ENCODE measurements at regions not wholly inside any gene's neighbourhood (a gene's known extent, or its start where the extent isn't known, plus 50 kb on each side); places are given as distances from the start of the nearest gene placed in this dataset.

- no peak overlapping the region for H3K4me3 ChIP-seq (ENCODE audit: low read length)
- no peaks in the 10 kb centered on the region for H3K9me3 ChIP-seq (ENCODE audit: control insufficient read depth, low read length)
- H3K27me3 ChIP-seq (ENCODE audit: control insufficient read depth, insufficient read depth): no peaks in the 10 kb centered on the region
- no peak overlapping the region for H3K27ac ChIP-seq (ENCODE audit: low read length)
- 73% methylated on average over 3 of the region's 3 CpGs for WGBS
- ATAC-seq (no peak), DNase-seq (no peak)
- intact Hi-C loops (cut with DNase I): no loop called here
- peaks cover 16% of the 10 kb centered on the region for H3K4me1 ChIP-seq (ENCODE audit: control insufficient read depth, insufficient read depth, low read length)
Observed at GRCh38 chr7:130982651-130983050, 248.6 kb upstream of the KLF14 start.

DNA sequence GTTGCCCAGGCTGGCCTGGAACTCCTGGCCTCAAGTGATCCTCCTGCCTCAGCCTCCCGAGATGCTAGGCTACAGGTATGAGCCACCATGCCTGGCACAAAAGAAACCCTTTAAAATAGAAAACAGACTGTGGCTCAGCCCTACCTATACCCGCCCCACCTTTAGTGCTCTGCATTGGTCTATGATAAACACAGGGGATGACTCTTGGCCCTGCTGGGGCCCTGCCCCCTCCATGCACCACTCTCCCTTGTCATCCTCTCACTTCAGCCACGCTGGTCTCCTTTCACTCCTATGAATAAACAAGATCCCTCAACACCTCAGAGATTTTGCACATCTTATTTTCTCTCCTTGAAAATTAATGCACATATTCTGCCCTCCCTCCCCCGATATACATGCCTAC lies 251.4 kb upstream of the KLF14 start:
- DNase-seq (no peak), ATAC-seq (no peak)
- Histone ChIP-seq H3K27me3 (ENCODE audit: control insufficient read depth, insufficient read depth) (no peaks in the 10 kb centered on the region), H3K27ac (ENCODE audit: low read length) (peak overlapping the region; percentile 55), H3K4me1 (ENCODE audit: control insufficient read depth, insufficient read depth, low read length) (peaks cover 16% of the 10 kb centered on the region), H3K4me3 (ENCODE audit: low read length) (no peak overlapping the region), H3K9me3 (ENCODE audit: control insufficient read depth, low read length) (no peaks in the 10 kb centered on the region)
- intact Hi-C loops (cut with DNase I): no loop called here
- 90% methylated on average over 4 of the region's 4 CpGs for WGBS

GRCh38 chr7:130986261-130986690 lies 252.3 kb upstream of the KLF14 start:
- 26% methylated on average over 7 of the region's 7 CpGs for WGBS
- Histone ChIP-seq H3K4me1 (ENCODE audit: control insufficient read depth, insufficient read depth, low read length) (peaks cover 16% of the 10 kb centered on the region), H3K9me3 (ENCODE audit: control insufficient read depth, low read length) (no peaks in the 10 kb centered on the region), H3K27me3 (ENCODE audit: control insufficient read depth, insufficient read depth) (no peaks in the 10 kb centered on the region), H3K27ac (ENCODE audit: low read length) (peak overlapping the region; percentile 31), H3K4me3 (ENCODE audit: low read length) (no peak overlapping the region)
- ATAC-seq (peak; percentile 74 to 87), DNase-seq (no peak)
- intact Hi-C loops (cut with DNase I): no loop called here

- 95% methylated on average over 4 of the region's 4 CpGs for WGBS
- ATAC-seq: no peak
- intact Hi-C loops (cut with DNase I): no loop called here
Observed at GRCh38 chr7:130987092-130987491, 253.1 kb upstream of the KLF14 start.

GRCh38 chr7:130988443-130988842 lies 254.4 kb upstream of the KLF14 start:
- 32% methylated on average over 5 of the region's 5 CpGs for WGBS
- intact Hi-C loops (cut with DNase I): no loop called here

More at GRCh38 chr7:130987092-130987491, 253.1 kb upstream of the KLF14 start:
- peaks cover 20% of the 10 kb centered on the region for H3K4me1 ChIP-seq (ENCODE audit: control insufficient read depth, insufficient read depth, low read length)
- DNase-seq: no peak
- no peaks in the 10 kb centered on the region for H3K27me3 ChIP-seq (ENCODE audit: control insufficient read depth, insufficient read depth)
- peak overlapping the region; percentile 7 for H3K27ac ChIP-seq (ENCODE audit: low read length)
- H3K4me3 ChIP-seq (ENCODE audit: low read length): no peak overlapping the region
- H3K9me3 ChIP-seq (ENCODE audit: control insufficient read depth, low read length): no peaks in the 10 kb centered on the region

DNA sequence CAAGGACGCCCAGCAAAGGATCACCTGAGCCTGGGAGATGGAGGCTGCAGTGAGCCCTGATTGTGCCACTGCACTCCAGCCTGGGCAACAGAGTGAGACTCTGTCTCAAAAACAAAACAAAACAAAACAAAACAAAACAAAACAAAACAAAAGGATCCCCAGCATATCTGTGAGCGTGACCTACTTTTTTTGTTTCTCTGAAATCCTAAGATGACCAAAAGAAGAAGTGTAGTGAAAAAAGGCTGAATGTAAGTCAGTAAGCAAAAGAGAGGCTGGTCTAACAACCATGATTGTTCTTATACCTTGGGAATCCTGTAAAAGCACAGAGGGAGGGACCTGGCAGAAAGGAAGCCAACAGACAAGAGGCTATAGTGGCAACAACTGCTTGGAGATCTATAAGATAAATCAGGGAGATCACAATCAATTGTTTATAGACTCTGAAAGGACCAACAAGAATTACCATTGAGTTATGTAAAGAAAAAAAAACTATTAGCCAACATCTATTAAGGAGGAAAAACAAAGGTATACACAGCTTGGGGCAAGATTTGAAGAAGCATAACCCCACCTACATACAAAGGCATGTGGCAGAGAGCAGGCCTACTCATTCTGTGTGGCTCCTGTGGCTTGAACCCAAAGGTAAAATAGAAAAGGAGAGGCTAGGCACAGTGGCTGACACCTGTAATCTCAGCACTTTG lies 255.2 kb upstream of the KLF14 start:
- Histone ChIP-seq H3K9me3 (ENCODE audit: control insufficient read depth, low read length) (no peaks in the 10 kb centered on the region), H3K4me3 (ENCODE audit: low read length) (no peak overlapping the region), H3K4me1 (ENCODE audit: control insufficient read depth, insufficient read depth, low read length) (peaks cover 26% of the 10 kb centered on the region), H3K27ac (ENCODE audit: low read length) (no peak overlapping the region), H3K27me3 (ENCODE audit: control insufficient read depth, insufficient read depth) (no peaks in the 10 kb centered on the region)
- no peak for ATAC-seq
- no peak for DNase-seq
- 75% methylated on average over 2 of the region's 2 CpGs for WGBS
- intact Hi-C loops (cut with DNase I): no loop called here

More at GRCh38 chr7:130988443-130988842, 254.4 kb upstream of the KLF14 start:
- DNase-seq (no peak), ATAC-seq (no peak)
- no peaks in the 10 kb centered on the region for H3K27me3 ChIP-seq (ENCODE audit: control insufficient read depth, insufficient read depth)
- no peak overlapping the region for H3K27ac ChIP-seq (ENCODE audit: low read length)
- no peak overlapping the region for H3K4me3 ChIP-seq (ENCODE audit: low read length)
- no peaks in the 10 kb centered on the region for H3K9me3 ChIP-seq (ENCODE audit: control insufficient read depth, low read length)
- H3K4me1 ChIP-seq (ENCODE audit: control insufficient read depth, insufficient read depth, low read length): peaks cover 21% of the 10 kb centered on the region

DNA sequence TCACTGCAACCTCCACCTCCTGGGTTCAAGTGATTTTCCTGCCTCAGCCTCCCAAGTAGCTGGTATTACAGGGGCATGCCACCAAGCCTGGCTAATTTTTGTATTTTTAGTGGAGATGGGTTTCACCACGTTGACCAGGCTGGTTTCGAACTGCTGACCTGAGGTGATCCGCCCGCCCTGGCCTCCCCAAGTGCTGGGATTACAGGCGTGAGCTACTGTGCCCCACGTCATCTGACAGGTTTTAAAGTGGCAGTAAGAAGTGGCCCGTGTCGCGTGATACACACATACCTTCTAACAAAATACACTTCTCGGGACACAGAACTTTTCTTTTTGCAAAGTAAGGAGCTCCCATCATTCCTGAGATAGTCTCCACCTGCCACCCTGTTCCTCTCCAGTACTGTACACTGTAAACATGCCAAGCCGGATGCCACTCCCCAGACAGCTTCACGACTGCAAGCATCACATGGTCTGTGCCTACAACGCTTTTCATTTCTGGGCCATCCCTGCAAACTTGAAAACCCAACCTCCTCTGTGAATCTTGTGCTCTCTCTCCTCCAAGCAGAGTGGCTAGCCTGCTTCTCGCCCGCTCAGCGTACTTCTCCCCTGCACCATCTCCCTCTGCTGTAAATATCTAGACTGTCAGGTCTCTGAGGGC lies 256.3 kb upstream of the KLF14 start:
- no peaks in the 10 kb centered on the region for H3K27me3 ChIP-seq (ENCODE audit: control insufficient read depth, insufficient read depth)
- 68% methylated on average over 16 of the region's 16 CpGs for WGBS
- H3K27ac ChIP-seq (ENCODE audit: low read length): no peak overlapping the region
- intact Hi-C loops (cut with DNase I): no loop called here
- ATAC-seq (peak in 1 of 2 donors; percentile 17), DNase-seq (no peak)
- H3K4me3 ChIP-seq (ENCODE audit: low read length): no peak overlapping the region
- no peaks in the 10 kb centered on the region for H3K9me3 ChIP-seq (ENCODE audit: control insufficient read depth, low read length)
- peaks cover 29% of the 10 kb centered on the region for H3K4me1 ChIP-seq (ENCODE audit: control insufficient read depth, insufficient read depth, low read length)

DNA sequence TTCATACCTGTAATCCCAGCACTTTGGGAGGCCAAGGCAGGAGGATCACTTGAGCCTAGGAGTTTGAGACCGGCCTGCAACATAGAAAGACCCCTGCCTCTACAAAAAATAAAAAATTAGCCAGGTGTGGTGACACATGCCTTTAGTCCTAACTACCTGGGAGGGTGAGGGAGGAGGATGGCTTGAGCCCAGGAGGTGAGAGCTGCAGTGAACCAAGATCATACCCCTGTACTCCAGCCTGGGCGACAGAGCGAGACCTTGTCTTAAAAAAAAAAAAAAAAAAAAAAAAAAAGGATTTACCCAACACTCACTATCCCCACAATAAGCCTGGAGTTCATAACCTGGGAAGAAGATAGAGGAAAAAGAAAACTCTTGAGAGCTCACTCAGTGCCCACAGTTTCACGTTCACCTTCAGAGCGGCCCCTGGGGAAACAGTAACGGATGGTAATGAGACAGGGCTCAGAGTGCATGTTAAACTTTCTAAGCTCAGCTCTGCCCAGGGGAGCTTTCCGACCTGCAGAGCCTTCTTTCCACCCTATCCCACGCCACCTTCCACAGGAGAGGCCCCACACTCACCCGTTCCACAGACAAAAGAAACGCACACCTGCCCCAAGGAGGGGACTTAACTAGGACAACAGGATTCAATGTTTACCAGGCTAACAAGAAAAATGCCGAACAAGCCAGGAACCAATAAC lies 259.8 kb upstream of the KLF14 start:
- Histone ChIP-seq H3K4me1 (ENCODE audit: control insufficient read depth, insufficient read depth, low read length) (peaks cover 24% of the 10 kb centered on the region), H3K27me3 (ENCODE audit: control insufficient read depth, insufficient read depth) (no peaks in the 10 kb centered on the region), H3K27ac (ENCODE audit: low read length) (peak overlapping the region; percentile 85), H3K9me3 (ENCODE audit: control insufficient read depth, low read length) (no peaks in the 10 kb centered on the region), H3K4me3 (ENCODE audit: low read length) (no peak overlapping the region)
- 87% methylated on average over 11 of the region's 11 CpGs for WGBS
- intact Hi-C loops (cut with DNase I): no loop called here
- DNase-seq (no peak), ATAC-seq (peak in 1 of 2 donors; percentile 8)

DNA sequence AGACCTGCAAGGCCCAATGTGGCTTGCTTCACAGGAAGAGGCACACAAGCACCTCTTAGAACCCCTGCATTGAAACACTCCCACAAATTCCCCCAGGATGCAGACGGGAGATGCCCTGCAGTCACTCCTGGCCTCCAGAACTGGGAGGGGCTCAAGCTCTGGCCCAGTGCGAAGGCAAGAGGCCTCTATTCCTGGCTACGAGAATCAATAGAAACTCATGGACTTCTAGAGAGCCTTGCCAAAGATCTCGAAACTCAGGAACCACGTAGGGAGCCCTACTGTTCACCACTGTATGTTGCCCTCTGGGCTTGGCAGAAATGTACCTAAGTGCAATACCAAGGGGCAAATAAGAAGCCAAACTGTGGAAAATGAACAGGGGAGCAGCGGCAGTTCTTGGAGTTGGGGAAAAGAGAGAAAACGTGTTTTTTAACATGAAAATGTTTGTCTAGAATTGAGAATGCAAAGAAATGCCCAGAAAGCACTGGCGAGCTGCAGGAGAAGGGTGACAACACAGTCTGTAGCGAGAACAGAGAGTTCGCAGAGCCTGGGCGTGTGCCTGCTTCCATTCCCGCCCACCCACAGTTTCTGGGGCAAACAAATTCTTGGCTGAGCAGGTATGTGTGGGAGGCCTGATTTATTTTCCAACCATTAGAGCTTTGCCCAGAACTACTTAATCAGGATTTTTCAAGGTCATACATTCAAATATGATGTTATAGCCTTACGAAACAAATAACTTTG lies 260.5 kb upstream of the KLF14 start:
- Histone ChIP-seq H3K9me3 (ENCODE audit: control insufficient read depth, low read length) (no peaks in the 10 kb centered on the region), H3K27me3 (ENCODE audit: control insufficient read depth, insufficient read depth) (no peaks in the 10 kb centered on the region), H3K27ac (ENCODE audit: low read length) (peak overlapping the region; percentile 85), H3K4me3 (ENCODE audit: low read length) (no peak overlapping the region), H3K4me1 (ENCODE audit: control insufficient read depth, insufficient read depth, low read length) (peaks cover 31% of the 10 kb centered on the region)
- DNase-seq (peak; percentile 68 to 89 (median 73)), ATAC-seq (peak; percentile 81 to 84)
- WGBS: 45% methylated on average over 13 of the region's 13 CpGs
- intact Hi-C loops (cut with DNase I): no loop called here

GRCh38 chr7:130995252-130996081 lies 261.5 kb upstream of the KLF14 start:
- H3K9me3 ChIP-seq (ENCODE audit: control insufficient read depth, low read length): no peaks in the 10 kb centered on the region
- no peak for DNase-seq
- intact Hi-C loops (cut with DNase I): no loop called here
- peaks cover 31% of the 10 kb centered on the region for H3K4me1 ChIP-seq (ENCODE audit: control insufficient read depth, insufficient read depth, low read length)
- H3K27me3 ChIP-seq (ENCODE audit: control insufficient read depth, insufficient read depth): no peaks in the 10 kb centered on the region
- no peak overlapping the region for H3K4me3 ChIP-seq (ENCODE audit: low read length)
- ATAC-seq: no peak
- WGBS: 67% methylated on average over 10 of the region's 10 CpGs
- H3K27ac ChIP-seq (ENCODE audit: low read length): peak overlapping the region; percentile 59
